VCaP (cell line): ENCODE measurements at regions not wholly inside any gene's neighbourhood (a gene's known extent, or its start where the extent isn't known, plus 50 kb on each side); places are given as distances from the start of the nearest gene placed in this dataset.
"Not testable (repeated sequence)": the region's sequence is repeated elsewhere in the genome, so short reads cannot be mapped to it uniquely, and the experiment has no call there.

Experiments
- H3K27ac ChIP-seq: fragments of 450-650 bp; 2 replicates; pipeline ENCODE4 v1.5.1; 2017
- CTCF ChIP-seq: fragments of 450-650 bp; conservative IDR thresholded peaks from 2 replicates; pipeline ENCODE4 v1.5.1; 2017; ENCODE audit warnings: mild to moderate bottlenecking, moderate library complexity

- H3K27ac ChIP-seq, result no peak overlapping the region
- TF ChIP-seq CTCF, result no peak
Observed at GRCh38 chr4:77525538-77525937, 80.1 kb upstream of the CXCL13 start.

- H3K27ac ChIP-seq, result not testable (repeated sequence)
Observed at GRCh38 chr4:77527900-77528299, 77.7 kb upstream of the CXCL13 start.

GRCh38 chr4:77538144-77538543 is 67.5 kb upstream of the CXCL13 start:
- peak overlapping the region; percentile 13; the same call in 1 of the 2 replicates for H3K27ac ChIP-seq
- TF ChIP-seq CTCF, result no peak

- TF ChIP-seq CTCF, result no peak
- H3K27ac ChIP-seq, result peak overlapping the region; percentile 13; the same call in 1 of the 2 replicates
Observed at GRCh38 chr4:77538574-77539157, 67.0 kb upstream of the CXCL13 start.
